ENCODE measurements at regions not wholly inside any gene's neighbourhood (a gene's known extent, or its start where the extent isn't known, plus 50 kb on each side); places are given as distances from the start of the nearest gene placed in this dataset.

GRCh38 chr5:88588609-88589008 lies 294.4 kb downstream of the MEF2C start:
- TF ChIP-seq, protein P1, sequence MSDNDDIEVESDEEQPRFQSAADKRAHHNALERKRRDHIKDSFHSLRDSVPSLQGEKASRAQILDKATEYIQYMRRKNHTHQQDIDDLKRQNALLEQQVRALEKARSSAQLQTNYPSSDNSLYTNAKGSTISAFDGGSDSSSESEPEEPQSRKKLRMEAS (IDR thresholded peaks at IDR 0.05), result no peak
- TF ChIP-seq FOXA1 (IDR thresholded peaks at IDR 0.05) (no peak), HNF4G (IDR thresholded peaks at IDR 0.05) (no peak), TAF1 (conservative IDR thresholded peaks at IDR 0.05) (no peak), RXRA (IDR thresholded peaks at IDR 0.05) (no peak), JUND (IDR thresholded peaks at IDR 0.05) (no peak), NR2F2 (IDR thresholded peaks at IDR 0.05) (no peak), HNF4A (conservative IDR thresholded peaks at IDR 0.05) (no peak), FOXA2 (IDR thresholded peaks at IDR 0.05) (no peak), ATF3 (IDR thresholded peaks at IDR 0.05) (no peak), SP1 (IDR thresholded peaks at IDR 0.05) (no peak), YY1 (IDR thresholded peaks at IDR 0.05) (no peak), RAD21 (IDR thresholded peaks at IDR 0.05) (no peak), EGR1 (IDR thresholded peaks at IDR 0.05; ENCODE audit: low read depth in 2 of 2) (no peak), GABPA (IDR thresholded peaks at IDR 0.05 in 1 of 2, conservative IDR thresholded peaks at IDR 0.05 in 1 of 2) (no peak)
- TF ChIP-seq, protein P2, sequence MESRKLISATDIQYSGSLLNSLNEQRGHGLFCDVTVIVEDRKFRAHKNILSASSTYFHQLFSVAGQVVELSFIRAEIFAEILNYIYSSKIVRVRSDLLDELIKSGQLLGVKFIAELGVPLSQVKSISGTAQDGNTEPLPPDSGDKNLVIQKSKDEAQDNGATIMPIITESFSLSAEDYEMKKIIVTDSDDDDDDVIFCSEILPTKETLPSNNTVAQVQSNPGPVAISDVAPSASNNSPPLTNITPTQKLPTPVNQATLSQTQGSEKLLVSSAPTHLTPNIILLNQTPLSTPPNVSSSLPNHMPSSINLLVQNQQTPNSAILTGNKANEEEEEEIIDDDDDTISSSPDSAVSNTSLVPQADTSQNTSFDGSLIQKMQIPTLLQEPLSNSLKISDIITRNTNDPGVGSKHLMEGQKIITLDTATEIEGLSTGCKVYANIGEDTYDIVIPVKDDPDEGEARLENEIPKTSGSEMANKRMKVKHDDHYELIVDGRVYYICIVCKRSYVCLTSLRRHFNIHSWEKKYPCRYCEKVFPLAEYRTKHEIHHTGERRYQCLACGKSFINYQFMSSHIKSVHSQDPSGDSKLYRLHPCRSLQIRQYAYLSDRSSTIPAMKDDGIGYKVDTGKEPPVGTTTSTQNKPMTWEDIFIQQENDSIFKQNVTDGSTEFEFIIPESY (IDR thresholded peaks at IDR 0.05), result no peak
- TF ChIP-seq, protein P3, sequence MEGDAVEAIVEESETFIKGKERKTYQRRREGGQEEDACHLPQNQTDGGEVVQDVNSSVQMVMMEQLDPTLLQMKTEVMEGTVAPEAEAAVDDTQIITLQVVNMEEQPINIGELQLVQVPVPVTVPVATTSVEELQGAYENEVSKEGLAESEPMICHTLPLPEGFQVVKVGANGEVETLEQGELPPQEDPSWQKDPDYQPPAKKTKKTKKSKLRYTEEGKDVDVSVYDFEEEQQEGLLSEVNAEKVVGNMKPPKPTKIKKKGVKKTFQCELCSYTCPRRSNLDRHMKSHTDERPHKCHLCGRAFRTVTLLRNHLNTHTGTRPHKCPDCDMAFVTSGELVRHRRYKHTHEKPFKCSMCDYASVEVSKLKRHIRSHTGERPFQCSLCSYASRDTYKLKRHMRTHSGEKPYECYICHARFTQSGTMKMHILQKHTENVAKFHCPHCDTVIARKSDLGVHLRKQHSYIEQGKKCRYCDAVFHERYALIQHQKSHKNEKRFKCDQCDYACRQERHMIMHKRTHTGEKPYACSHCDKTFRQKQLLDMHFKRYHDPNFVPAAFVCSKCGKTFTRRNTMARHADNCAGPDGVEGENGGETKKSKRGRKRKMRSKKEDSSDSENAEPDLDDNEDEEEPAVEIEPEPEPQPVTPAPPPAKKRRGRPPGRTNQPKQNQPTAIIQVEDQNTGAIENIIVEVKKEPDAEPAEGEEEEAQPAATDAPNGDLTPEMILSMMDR (IDR thresholded peaks at IDR 0.05; ENCODE audit: low read depth, low read length, missing input control), result no peak
- TF ChIP-seq, protein P4, sequence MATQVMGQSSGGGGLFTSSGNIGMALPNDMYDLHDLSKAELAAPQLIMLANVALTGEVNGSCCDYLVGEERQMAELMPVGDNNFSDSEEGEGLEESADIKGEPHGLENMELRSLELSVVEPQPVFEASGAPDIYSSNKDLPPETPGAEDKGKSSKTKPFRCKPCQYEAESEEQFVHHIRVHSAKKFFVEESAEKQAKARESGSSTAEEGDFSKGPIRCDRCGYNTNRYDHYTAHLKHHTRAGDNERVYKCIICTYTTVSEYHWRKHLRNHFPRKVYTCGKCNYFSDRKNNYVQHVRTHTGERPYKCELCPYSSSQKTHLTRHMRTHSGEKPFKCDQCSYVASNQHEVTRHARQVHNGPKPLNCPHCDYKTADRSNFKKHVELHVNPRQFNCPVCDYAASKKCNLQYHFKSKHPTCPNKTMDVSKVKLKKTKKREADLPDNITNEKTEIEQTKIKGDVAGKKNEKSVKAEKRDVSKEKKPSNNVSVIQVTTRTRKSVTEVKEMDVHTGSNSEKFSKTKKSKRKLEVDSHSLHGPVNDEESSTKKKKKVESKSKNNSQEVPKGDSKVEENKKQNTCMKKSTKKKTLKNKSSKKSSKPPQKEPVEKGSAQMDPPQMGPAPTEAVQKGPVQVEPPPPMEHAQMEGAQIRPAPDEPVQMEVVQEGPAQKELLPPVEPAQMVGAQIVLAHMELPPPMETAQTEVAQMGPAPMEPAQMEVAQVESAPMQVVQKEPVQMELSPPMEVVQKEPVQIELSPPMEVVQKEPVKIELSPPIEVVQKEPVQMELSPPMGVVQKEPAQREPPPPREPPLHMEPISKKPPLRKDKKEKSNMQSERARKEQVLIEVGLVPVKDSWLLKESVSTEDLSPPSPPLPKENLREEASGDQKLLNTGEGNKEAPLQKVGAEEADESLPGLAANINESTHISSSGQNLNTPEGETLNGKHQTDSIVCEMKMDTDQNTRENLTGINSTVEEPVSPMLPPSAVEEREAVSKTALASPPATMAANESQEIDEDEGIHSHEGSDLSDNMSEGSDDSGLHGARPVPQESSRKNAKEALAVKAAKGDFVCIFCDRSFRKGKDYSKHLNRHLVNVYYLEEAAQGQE (IDR thresholded peaks at IDR 0.05), result no peak
- H3K9me3 ChIP-seq (ENCODE audit: control insufficient read depth in 4 of 4, low read length in 3 of 4), result peaks cover 0 to 6% (median 2%) of the 10 kb centered on the region in 4 donors
- no peak overlapping the region for H3K4me3 ChIP-seq (ENCODE audit: low read depth in 1 of 3, low read length in 3 of 3)
- H3K27ac ChIP-seq (ENCODE audit: low read depth in 1 of 2, low read length in 2 of 2), result no peak overlapping the region
- no peak overlapping the region for H3K9ac ChIP-seq (ENCODE audit: low read depth in 1 of 2, low read length in 2 of 2)
- no peaks in the 10 kb centered on the region for H3K4me1 ChIP-seq (ENCODE audit: control insufficient read depth in 4 of 4, insufficient read depth in 4 of 4, low read length in 3 of 4)
- H3K36me3 ChIP-seq (ENCODE audit: control insufficient read depth in 4 of 4, insufficient read depth in 3 of 4, low read depth in 1 of 4, low read length in 3 of 4), result no peaks in the 10 kb centered on the region
- WGBS, result 80% methylated on average over 4 of the region's 4 CpGs
- no peaks in the 10 kb centered on the region for H3K27me3 ChIP-seq (ENCODE audit: control insufficient read depth in 4 of 4, insufficient read depth in 4 of 4, low read length in 3 of 4)
- DNase-seq (ENCODE audit: low spot score), result no peak
